HepG2 (cell line): ENCODE measurements at regions not wholly inside any gene's neighbourhood (a gene's known extent, or its start where the extent isn't known, plus 50 kb on each side); places are given as distances from the start of the nearest gene placed in this dataset.

ENCODE experiments used
- ATAC-seq: fragments of 200-7000 bp; cut with Tn5 transposase; 3 replicates; pipeline ENCODE4 v1.9.1; 2020; ENCODE audit warnings: mild to moderate bottlenecking, moderate library complexity
- BruUV-seq: library from RNA; stranded (reverse); fragments of 400-500 nt; replicated peaks from 2 replicates; lab custom pipeline; 2021; lab: Mats Ljungman, UMichigan
- CTCF ChIA-PET: fragments of 300-600 bp; formaldehyde crosslinking; extraction: SDS; loops from one replicate; lab custom pipeline; 2021; ENCODE audit warnings: low total read pairs, inconsistent platforms, low intra/inter-chr PET ratio; lab: Yijun Ruan, JAX
- POLR2A ChIA-PET: fragments of 350-600 bp; sonication (Branson Sonifier 250); formaldehyde crosslinking; loops from one replicate; lab custom pipeline; 2020; ENCODE audit warnings: antibody characterized with exemption, inconsistent platforms; lab: Yijun Ruan, JAX
- DNase-seq: peaks from one replicate; pipeline ENCODE4 v3.0.0-alpha.2; 2015; ENCODE audit warnings: low spot score
- FAIRE-seq: peaks from 3 replicates; lab custom pipeline; 2011; peaks lifted over from hg19 to GRCh38; lab: Jason Lieb, UNC
- H2AFZ ChIP-seq: one replicate; pipeline ENCODE4 v1.6.1; 2011; ENCODE audit warnings: low read length, inconsistent platforms
- H3K27ac ChIP-seq: fragments of 300-600 bp; 3 replicates; pipeline ENCODE4 v1.8.0; 2011; ENCODE audit warnings: mixed run types, mild to moderate bottlenecking, mixed read lengths, low read length, inconsistent platforms; ENCODE audit not compliant: insufficient read depth; ENCODE audit errors: extremely low read length
- H3K27me3 ChIP-seq, 2 experiments: fragments of 200-600 bp in 1 of 2; 2 replicates in 1 of 2; 3 replicates in 1 of 2; pipeline versions ENCODE4 v1.6.0 to v1.8.0; 2011; ENCODE audit warnings: low read length in 2 of 2, mild to moderate bottlenecking in 2 of 2, moderate library complexity in 2 of 2, inconsistent platforms in 1 of 2; ENCODE audit not compliant: insufficient read depth in 2 of 2, control insufficient read depth in 1 of 2
- H3K36me3 ChIP-seq, 2 experiments: fragments of 200-600 bp in 1 of 2; replicated peaks in 1 of 2; 2 replicates in 1 of 2; 3 replicates in 1 of 2; pipeline versions ENCODE4 v1.5.1 to v1.8.0; 2011; ENCODE audit warnings: low read length in 2 of 2, inconsistent platforms in 1 of 2; ENCODE audit not compliant: insufficient read depth in 2 of 2, control insufficient read depth in 1 of 2
- H3K4me1 ChIP-seq: 2 replicates; pipeline ENCODE4 v1.5.1; 2012; ENCODE audit warnings: low read length, inconsistent platforms; ENCODE audit not compliant: insufficient read depth
- H3K4me2 ChIP-seq: 2 replicates; pipeline ENCODE4 v1.6.0; 2011; ENCODE audit warnings: low read depth, low read length, inconsistent platforms
- H3K4me3 ChIP-seq, 3 experiments: fragments of 200-600 bp in 1 of 3; sonication (generic), shearing (Covaris generic) in 1 of 3; replicated peaks in 1 of 3; 2 replicates each; pipeline ENCODE4 v1.5.1; 2011 to 2016; ENCODE audit warnings: low read length in 3 of 3, inconsistent platforms in 2 of 3, low read depth in 2 of 3, mild to moderate bottlenecking in 2 of 3, control low read depth in 1 of 3, mixed read lengths in 1 of 3; ENCODE audit not compliant: insufficient read depth in 1 of 3
- H3K79me2 ChIP-seq: one replicate; pipeline ENCODE4 v1.6.1; 2011; ENCODE audit warnings: low read length, inconsistent platforms; ENCODE audit not compliant: insufficient read depth
- H3K9ac ChIP-seq: 2 replicates; pipeline ENCODE4 v1.6.0; 2011; ENCODE audit warnings: mild to moderate bottlenecking, low read depth, low read length, inconsistent platforms; ENCODE audit not compliant: insufficient read depth
- H3K9me3 ChIP-seq: 2 replicates; pipeline ENCODE4 v1.5.1; 2012; ENCODE audit warnings: mild to moderate bottlenecking, low read length
- H4K20me1 ChIP-seq: 2 replicates; pipeline ENCODE4 v1.6.0; 2011; ENCODE audit warnings: inconsistent platforms, mild to moderate bottlenecking, low read length, moderate library complexity; ENCODE audit not compliant: insufficient read depth
- CHCHD3 ChIP-seq: sonication (generic); formaldehyde crosslinking; IDR thresholded peaks from 2 replicates; pipeline ENCODE4 v1.8.0; 2022; ENCODE audit warnings: mild to moderate bottlenecking, missing genetic modification reagents, moderate library complexity
- MTERF4 ChIP-seq: sonication (generic); formaldehyde crosslinking; IDR thresholded peaks from 2 replicates; pipeline ENCODE4 v1.8.0; 2023; ENCODE audit warnings: mild to moderate bottlenecking, missing genetic modification reagents
- NBN ChIP-seq: fragments of 450-650 bp; conservative IDR thresholded peaks from 2 replicates; pipeline ENCODE4 v1.6.1; 2017
- PAX8 ChIP-seq: sonication (generic); formaldehyde crosslinking; IDR thresholded peaks from 2 replicates; pipeline ENCODE4 v1.8.0; 2022; ENCODE audit warnings: mild to moderate bottlenecking, missing genetic modification reagents, borderline replicate concordance
- RARA ChIP-seq: IDR thresholded peaks from 2 replicates; pipeline ENCODE4 v1.6.1; 2016; ENCODE audit warnings: missing genetic modification reagents, missing compliant biosample characterization
- RXRB ChIP-seq: IDR thresholded peaks from 2 replicates; pipeline ENCODE4 v1.6.1; 2016; ENCODE audit warnings: borderline replicate concordance, missing genetic modification reagents, missing compliant biosample characterization
- TFE3 ChIP-seq: IDR thresholded peaks from 2 replicates; pipeline ENCODE4 v1.6.1; 2016
- ZMYM2 ChIP-seq: sonication (generic); formaldehyde crosslinking; IDR thresholded peaks from 2 replicates; pipeline ENCODE4 v1.8.0; 2022; ENCODE audit warnings: mild to moderate bottlenecking, missing genetic modification reagents
- ZNF335 ChIP-seq: sonication (generic); formaldehyde crosslinking; IDR thresholded peaks from 2 replicates; pipeline ENCODE4 v1.4.0; 2020; ENCODE audit warnings: missing genetic modification reagents
- ZNF768 ChIP-seq: sonication (generic); formaldehyde crosslinking; IDR thresholded peaks from 2 replicates; pipeline ENCODE4 v1.4.0; 2020; ENCODE audit warnings: missing genetic modification reagents
- WGBS: methylation state at CpG from one replicate; pipeline ENCODE4 v1.1.6; 2017; ENCODE audit warnings: low lambda C conversion rate; 5-methylcytosine and 5-hydroxymethylcytosine counted together
- in situ Hi-C: cut with HindIII; loops from 2 replicates; pipeline ENCODE4 v1.10.0; 2017; ENCODE audit warnings: low pct_unique_long_range_greater_than_20kb; ENCODE audit not compliant: extremely low pct_ligation_motif_present
- intact Hi-C: fragments of 100-400 bp; cut with micrococcal nuclease; formaldehyde crosslinking; loops from one replicate; pipeline ENCODE4 v1.10.0; 2022; ENCODE audit not compliant: unreplicated experiment
- TF ChIP-seq, protein P1 (sequence below): fragments of 450-650 bp; IDR thresholded peaks from 2 replicates; pipeline ENCODE4 v1.6.1; 2017; ENCODE audit warnings: mild to moderate bottlenecking
- TF ChIP-seq, protein P2 (sequence below): sonication (generic); formaldehyde crosslinking; IDR thresholded peaks from 2 replicates; pipeline ENCODE4 v1.4.0; 2020; ENCODE audit warnings: missing genetic modification reagents, borderline replicate concordance

GRCh38 chr6:139536751-139537617, 162.5 kb upstream of the CITED2 start (continued):
- TF ChIP-seq MTERF4 (CRISPR knock-in tag) (0 out of 2 replicates have a peak, but pooled peaks have one; percentile 64), RXRB (CRISPR knock-in tag) (0 out of 2 replicates have a peak, but pooled peaks have one; percentile 11)

- intact Hi-C loops (no loop called here), in situ Hi-C loops (no loop called here)
- FAIRE-seq (no peak), DNase-seq (no peak), ATAC-seq (no peak)
- no peak for TF ChIP-seq CHCHD3 (CRISPR knock-in tag)
- no peak for TF ChIP-seq NBN
- TF ChIP-seq, protein P1, sequence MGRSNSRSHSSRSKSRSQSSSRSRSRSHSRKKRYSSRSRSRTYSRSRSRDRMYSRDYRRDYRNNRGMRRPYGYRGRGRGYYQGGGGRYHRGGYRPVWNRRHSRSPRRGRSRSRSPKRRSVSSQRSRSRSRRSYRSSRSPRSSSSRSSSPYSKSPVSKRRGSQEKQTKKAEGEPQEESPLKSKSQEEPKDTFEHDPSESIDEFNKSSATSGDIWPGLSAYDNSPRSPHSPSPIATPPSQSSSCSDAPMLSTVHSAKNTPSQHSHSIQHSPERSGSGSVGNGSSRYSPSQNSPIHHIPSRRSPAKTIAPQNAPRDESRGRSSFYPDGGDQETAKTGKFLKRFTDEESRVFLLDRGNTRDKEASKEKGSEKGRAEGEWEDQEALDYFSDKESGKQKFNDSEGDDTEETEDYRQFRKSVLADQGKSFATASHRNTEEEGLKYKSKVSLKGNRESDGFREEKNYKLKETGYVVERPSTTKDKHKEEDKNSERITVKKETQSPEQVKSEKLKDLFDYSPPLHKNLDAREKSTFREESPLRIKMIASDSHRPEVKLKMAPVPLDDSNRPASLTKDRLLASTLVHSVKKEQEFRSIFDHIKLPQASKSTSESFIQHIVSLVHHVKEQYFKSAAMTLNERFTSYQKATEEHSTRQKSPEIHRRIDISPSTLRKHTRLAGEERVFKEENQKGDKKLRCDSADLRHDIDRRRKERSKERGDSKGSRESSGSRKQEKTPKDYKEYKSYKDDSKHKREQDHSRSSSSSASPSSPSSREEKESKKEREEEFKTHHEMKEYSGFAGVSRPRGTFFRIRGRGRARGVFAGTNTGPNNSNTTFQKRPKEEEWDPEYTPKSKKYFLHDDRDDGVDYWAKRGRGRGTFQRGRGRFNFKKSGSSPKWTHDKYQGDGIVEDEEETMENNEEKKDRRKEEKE, result no peak
- TF ChIP-seq PAX8, result no peak
- no peak for TF ChIP-seq ZNF335 (CRISPR knock-in tag)
- no peak for TF ChIP-seq RARA (CRISPR knock-in tag)
- no peak for TF ChIP-seq ZNF768 (CRISPR knock-in tag)
- TF ChIP-seq TFE3, result no peak
- TF ChIP-seq, protein P2, sequence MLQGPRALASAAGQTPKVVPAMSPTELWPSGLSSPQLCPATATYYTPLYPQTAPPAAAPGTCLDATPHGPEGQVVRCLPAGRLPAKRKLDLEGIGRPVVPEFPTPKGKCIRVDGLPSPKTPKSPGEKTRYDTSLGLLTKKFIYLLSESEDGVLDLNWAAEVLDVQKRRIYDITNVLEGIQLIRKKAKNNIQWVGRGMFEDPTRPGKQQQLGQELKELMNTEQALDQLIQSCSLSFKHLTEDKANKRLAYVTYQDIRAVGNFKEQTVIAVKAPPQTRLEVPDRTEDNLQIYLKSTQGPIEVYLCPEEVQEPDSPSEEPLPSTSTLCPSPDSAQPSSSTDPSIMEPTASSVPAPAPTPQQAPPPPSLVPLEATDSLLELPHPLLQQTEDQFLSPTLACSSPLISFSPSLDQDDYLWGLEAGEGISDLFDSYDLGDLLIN (CRISPR knock-in tag), result no peak
- TF ChIP-seq ZMYM2 (CRISPR knock-in tag), result no peak
- POLR2A ChIA-PET, result interaction anchor here (0.7 to 1.3 kb wide), 2 partner anchors 54 to 159 kb away, joined by 3 read pairs; no protein-coding TSS in a partner anchor
- H3K4me3 ChIP-seq, result no peak overlapping the region
- no peaks in the 10 kb centered on the region for H3K9me3 ChIP-seq
- peaks cover 55% of the 10 kb centered on the region for H3K4me1 ChIP-seq
- H3K9ac ChIP-seq, result no peak overlapping the region
- H2AFZ ChIP-seq, result no peak overlapping the region
- WGBS, result 57% methylated on average over 5 of the region's 5 CpGs
- H3K27ac ChIP-seq, result no peak overlapping the region
- H3K4me2 ChIP-seq, result no peak overlapping the region
- no TSS peak for BruUV-seq
- no peaks in the 10 kb centered on the region for H3K79me2 ChIP-seq
- CTCF ChIA-PET, result no interaction called here
- no peaks in the 10 kb centered on the region for H4K20me1 ChIP-seq
- H3K36me3 ChIP-seq, result no peaks in the 10 kb centered on the region
- no peaks in the 10 kb centered on the region; a peak in 1 of 5 replicates for H3K27me3 ChIP-seq
Measured at GRCh38 chr6:139534472-139535115, 160.1 kb upstream of the CITED2 start.
